M059J (cell line): ENCODE measurements at regions not wholly inside any gene's neighbourhood (a gene's known extent, or its start where the extent isn't known, plus 50 kb on each side); places are given as distances from the start of the nearest gene placed in this dataset.

Experiments
- DNase-seq: peaks from one replicate; pipeline ENCODE4 v3.0.0-alpha.2; 2012; ENCODE audit warnings: low read depth

DNA sequence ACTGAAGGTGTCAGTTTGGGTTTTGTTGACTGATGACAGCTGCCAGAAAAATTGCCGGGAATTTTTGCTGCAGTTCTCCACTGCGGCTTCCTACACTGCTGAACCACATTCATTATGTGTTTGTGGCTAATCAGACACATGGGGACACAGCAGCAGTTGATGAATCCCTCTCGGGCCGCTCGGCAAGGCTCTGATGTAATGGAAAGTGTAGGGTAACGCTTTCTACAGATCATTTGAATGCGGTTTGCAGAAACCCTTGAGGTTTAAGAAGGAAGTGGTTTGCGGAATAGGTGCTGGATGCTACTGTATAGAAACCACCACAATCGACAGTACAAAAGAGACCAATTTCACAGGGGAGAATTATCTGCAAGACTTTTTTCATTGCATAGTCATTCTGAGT, 138.7 kb upstream of the SASH1 start:
- peak; percentile 91 for DNase-seq

DNA sequence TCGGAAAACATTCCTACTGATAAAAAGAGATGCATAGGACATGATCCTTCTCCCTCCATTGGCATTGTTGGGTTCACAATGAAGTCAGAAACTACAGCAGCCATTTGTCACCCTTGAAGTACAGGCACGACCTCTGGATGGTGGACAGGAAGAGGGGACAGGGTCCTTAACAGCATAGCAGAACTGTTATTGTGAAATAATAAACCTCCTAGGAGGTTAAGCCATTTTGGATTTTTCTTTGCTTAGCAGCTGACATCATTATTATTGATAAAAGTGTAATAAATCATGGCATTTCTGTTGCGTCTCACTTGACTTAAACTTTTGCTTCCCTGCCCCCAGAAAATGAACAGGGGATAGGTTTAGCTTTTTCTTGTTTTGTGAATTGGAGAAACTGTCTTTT, 134.3 kb upstream of the SASH1 start:
- DNase-seq, result no peak

DNA sequence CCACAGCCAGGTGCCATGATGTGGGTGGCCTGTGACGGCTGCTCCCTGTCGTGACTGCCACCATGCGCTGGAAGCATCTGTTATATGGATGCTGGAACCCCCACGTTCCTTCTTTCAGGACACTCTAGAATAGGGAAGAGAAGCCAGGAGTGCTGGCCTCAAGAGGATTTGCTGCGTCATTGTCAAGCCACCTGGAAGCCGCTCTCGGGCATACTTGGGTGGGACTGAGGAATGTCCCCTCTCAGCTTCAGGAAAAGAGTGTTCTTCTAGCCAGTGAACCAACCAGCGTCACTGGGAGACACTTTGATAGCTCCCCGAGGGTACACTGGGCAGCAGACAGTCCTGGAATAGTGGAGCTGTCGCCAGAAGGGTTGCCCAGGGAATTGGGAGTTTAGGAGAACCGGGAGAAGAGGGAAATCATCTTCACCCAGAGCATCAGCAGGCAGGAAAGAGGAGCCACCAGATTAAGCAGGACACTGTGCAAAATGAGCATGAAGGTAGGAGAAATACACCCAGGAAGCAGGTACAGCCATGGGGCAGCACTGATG, 130.8 kb upstream of the SASH1 start:
- no peak for DNase-seq

DNA sequence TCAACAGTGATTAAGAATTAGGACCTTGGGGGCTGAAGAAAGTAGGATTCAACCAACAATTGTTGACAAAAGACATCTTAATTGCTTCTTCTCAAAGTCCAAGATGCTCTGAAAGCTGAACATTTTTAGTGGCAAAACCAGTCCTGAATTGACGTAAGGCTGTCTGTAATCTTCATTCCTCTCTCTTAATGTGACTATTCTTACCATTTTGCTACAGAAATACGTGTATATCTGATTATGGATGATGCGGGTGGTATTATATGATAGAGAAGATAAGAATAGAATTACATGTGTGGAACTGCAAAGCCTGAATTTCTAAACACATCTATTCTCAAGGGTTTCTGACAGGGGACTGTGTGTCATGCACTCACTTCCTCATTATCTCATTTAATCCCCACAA, 130.3 kb upstream of the SASH1 start:
- no peak for DNase-seq

DNA sequence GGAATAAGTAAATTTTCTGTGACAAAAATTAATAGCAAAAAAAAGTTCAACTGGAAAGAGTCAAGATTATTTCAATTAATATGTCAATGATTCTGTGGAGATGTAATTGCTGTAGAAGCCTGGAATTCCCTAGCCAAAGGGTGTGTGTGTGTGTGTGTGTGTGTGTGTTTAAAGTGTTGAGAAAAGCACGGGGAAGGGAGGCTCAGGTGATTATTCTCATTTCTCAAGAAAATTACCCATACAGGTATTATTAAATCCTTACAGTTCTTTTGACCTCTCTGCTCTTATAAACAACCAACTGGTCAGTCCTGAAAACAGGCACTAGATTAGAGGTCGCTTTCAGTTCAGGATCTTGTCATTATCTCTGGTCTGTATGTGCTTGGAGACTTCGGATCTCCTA, 129.3 kb upstream of the SASH1 start:
- DNase-seq, result no peak

DNA sequence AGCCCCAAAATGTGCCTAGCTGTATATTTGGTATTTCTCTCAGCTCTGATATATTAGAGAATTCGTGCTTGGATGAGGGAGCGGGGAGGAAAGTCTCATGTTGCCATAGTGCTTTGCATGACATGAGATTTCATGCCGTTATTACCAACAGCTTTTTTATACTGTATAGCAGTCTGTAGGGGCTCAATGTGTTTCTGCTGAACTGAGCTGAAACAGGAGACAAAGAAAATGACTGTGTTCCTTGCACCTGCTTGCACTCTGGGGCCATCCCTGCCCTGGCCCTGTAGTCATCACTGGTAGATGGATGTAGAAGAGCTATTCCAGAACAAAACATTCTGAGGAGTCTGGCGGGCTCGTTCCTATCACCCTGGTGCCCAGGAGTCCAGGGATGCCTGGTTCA, 128.0 kb upstream of the SASH1 start:
- DNase-seq, result no peak

DNA sequence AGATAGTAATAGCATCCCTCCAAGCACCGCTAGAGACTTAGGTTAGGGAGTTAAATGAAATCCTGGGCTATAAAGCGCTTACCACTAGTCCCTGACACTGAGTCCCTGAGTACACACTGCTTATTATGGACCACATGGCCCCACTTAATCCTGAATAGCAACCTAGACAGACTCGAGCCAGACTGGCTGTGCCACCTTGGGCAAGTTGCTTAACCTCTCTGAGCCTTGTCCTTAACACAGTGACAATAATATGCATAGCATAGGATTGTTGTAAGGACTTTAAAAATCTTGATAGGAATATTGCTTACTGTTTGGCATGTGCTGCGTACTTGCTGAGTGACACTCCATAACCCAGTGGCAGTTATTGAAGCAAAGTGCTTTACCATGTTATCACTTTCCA, 125.6 kb upstream of the SASH1 start:
- DNase-seq, result no peak

DNA sequence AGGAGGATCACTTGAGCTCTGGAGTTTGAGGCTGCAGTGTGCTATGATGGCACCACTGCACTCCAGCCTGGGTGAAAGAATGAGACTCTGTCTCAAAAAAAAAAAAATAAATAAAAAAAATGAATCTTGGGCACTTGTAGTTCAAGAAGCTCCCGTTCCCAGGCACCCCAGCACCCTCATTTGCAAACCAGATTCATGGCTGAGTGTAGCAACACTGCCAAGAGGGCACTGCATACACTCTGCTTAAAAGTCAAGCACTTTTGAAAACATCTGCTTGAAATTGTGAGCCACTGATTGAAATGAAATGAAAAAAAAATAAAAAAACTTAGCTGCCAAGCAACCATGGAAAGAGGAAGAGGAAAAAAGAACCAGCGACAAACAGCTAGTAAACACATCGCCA, 124.7 kb upstream of the SASH1 start:
- no peak for DNase-seq

DNA sequence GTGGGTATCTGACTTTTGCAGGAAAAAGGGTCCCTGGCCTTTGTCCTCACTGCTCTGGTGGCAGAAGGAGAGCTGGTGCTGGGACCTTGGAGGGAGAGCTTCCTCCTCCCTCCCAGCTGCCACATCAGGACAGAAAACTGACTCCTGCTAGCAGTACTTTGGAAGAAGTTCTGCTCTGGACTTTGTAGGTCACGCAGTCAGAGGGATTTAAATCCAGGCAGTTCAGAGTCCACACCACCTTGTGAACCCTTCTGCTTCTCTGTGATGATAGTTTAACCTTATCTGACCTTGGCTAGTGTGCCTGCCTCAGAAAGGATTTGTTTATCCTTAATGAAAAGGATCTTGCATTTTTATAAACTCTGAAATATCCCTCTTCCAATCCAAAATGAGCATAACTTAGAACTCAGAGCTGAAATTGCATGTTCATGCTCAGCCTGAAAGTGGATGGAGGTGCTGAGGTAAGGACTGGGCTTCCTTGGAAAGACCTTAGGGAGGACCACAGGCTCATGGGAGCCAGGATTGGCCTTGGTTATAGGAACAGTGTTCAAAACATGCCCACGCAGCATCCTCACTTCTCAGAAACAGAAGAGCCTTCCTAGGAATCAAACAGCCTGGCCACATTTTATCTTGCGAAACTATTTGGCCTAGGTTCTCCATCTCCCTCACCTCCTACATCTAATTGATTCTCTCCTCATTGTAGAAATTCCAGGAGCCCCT, 123.9 kb upstream of the SASH1 start:
- DNase-seq, result no peak

DNA sequence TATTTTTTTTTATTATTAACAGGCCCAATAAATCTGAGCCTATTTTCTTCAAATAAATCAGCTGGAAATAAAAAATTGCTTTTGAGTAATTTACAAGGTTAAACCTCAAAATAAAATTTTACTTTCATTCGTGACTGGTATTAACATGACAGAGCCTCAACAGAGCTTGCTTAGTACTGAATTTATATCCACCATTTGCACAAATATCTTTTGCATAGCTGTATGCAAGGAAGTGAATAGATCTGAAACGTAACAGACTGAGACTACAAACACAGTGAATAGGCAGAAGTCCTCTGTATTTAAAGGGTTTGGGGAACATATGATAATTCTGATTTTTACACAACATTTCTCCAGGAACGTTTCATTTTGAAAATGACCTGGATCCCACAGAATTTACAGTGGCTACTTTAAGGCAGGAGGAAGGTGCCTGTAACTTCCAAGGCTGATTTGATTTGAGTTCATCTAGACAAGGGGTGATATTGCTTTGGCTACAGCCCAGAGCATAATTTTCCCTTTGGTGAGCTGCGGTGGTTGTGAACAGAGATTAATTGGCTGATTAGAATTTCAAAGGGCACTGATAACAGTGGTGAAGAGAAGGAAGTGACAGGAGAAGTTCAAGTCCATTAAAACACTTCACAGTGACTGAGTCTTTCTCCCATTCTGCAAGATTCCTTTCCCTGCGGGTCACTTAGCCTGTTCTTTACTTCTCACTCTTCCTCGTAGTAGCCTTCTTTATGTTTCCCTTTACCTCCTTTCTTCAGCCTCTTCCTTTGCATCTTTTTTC, 121.2 kb upstream of the SASH1 start:
- peak; percentile 38 for DNase-seq

DNA sequence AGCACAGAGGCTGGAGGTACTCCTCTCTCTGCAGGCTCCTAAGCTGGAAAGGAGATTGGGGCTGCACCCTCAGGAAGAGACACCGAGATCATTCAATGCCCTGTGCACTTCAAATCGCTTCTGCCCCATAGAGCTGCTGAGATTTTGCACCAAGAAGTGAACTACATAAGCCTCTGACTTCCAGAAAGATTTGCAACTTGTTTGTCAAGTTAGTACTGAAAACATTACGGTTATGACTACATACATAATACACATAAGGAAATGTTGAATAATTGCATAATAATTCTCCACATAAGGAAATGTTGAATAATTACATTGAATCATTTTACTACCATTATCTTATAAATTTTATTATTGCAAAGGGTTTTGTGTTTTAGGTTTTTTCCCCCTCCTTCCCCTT, 120.3 kb upstream of the SASH1 start:
- no peak for DNase-seq

DNA sequence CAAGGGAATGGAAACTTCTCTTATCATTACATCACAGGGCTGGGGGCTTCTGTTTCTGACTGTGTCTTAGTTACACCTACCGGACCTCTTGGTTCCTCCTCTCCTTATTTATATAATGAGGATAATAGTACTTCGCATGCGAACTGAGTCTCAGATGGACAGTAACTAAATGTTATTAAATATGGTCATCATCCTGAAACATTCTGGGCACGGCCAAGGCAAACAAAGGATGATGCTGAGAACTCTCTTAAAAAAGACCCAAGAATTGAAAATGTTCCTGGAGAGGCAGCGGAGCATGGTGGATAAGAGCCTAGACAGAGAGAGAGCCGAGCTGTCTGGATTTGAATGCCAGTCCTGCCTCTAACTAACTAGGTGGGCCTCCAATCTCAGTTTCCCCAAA, 119.8 kb upstream of the SASH1 start:
- DNase-seq, result no peak

DNA sequence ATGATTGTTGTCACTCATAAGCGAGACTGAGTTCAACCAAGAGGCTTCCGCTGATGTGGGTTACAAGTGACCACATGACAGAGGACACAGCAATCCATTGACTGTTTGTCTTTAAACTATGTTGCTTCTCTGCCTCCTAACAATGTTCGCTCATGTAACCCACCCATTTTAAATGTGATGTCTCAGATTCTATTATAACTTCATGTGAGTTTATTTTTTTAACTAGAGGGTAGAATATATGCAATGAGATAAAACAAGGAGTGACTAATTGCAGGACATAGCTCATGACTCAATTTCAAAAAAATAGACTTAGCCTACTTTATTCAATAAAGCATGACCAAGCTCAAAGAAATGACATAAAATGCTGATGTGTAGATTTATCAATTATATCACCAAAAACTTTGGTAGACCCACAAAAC, 119.2 kb upstream of the SASH1 start:
- peak; percentile 60 for DNase-seq

DNA sequence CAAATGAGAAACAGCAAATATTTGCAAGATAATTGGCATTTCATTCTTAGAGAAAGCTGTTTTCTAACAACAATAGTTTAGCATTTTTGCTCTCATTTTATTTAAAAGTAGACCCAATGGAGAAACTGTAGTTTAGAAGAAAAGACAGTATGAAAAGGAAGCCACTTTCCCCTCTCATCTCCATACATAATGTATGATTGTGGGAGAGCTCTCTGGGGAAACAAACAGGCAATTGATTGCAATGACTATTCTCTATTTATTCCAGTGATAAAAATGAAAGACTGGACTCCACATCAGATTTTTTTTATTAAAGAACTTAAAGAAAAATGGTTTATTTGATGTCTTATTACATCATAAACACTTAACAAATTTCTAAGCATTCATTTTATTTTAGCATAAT, 116.8 kb upstream of the SASH1 start:
- DNase-seq, result no peak

DNA sequence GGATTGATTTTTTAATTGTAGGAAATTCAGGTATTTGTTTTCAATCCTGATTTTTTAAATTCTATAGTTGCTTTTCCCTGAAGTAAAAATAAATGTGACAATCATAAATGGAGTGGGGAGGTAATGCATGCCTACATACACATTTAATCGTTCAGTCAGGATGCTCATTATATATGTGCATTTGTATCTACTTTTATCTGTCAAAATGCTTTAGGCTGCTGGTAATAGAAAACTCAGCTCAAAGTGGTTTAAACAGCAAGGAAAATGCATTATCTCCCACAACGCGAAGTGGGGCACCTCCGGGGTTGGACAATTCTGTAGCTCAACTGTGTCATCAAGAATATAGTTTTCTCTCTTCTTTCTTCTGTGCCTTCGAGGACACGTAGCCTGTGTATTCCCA, 116.4 kb upstream of the SASH1 start:
- no peak for DNase-seq

DNA sequence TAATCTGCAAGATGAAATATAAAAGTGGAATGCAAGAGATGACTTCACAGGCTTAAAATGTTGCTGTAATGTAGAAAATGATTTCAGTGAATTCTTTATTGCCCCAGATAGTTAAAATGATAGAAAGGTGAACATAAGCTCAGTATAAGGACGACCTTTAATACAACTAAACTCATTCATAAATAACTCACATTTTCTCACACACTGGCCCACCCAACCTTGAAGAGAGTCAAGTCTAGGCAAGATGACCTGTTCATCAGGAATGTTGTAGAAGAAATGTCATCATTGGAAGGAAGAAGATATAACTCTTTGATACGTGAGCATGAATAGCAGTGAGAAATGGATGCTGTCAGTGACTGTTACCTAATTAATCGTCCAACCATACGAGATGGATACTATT, 111.1 kb upstream of the SASH1 start:
- DNase-seq, result peak; percentile 60

DNA sequence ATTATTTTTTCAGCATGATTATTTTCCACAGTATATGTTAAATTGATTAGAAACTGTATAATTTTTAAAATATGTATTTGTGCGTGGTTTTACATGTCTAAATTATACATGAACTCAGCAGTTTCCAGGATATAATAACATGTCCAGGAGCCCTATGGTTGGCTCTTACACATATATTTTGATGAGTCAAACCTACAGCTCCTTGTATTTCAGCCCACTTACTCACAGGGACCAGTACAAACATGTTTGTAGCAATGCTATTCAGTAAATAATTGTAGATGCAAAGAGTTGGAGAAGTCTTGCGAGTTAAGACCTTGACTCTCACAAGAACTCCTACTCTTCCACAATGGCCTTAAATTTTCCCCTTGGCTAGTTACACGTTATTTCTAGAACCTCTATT, 107.2 kb upstream of the SASH1 start:
- no peak for DNase-seq

DNA sequence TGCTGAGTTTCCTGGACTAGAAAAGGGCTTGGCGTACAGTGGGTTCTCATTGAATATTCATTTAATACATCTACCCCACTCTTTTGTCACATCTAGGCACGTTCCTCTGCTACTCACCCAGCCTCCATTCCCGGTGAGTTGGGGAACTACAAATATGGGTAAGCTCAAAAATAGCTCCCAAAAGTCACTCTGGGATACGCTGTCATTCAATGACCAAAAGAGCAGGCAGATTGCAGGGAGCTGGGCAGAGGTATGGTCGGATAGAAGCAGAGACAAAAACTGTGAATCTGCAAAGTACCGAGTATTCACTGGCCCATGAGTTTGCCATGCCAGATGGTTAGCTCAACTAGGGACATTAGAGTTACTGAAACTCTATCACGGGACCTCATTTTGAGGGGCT, 103.9 kb upstream of the SASH1 start:
- DNase-seq, result no peak

DNA sequence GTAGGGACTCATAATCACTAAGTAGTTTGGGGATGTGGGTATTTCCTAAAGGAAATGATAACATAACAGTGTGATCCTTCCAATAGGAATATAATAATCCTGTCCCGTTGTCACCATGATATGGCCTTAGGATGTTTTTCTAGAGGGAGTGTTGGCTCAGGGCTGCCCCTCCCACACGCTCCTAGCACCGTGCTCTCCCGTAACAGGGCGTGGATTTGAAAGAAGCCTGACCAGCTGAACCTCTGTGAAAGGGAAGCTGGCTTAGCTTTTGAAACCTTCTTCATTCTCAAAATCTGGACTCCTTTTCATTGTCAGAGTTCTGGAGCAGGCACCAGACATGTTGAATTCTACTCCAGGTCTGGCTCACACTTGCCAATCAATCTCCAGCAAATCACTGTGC, 103.4 kb upstream of the SASH1 start:
- DNase-seq, result no peak

DNA sequence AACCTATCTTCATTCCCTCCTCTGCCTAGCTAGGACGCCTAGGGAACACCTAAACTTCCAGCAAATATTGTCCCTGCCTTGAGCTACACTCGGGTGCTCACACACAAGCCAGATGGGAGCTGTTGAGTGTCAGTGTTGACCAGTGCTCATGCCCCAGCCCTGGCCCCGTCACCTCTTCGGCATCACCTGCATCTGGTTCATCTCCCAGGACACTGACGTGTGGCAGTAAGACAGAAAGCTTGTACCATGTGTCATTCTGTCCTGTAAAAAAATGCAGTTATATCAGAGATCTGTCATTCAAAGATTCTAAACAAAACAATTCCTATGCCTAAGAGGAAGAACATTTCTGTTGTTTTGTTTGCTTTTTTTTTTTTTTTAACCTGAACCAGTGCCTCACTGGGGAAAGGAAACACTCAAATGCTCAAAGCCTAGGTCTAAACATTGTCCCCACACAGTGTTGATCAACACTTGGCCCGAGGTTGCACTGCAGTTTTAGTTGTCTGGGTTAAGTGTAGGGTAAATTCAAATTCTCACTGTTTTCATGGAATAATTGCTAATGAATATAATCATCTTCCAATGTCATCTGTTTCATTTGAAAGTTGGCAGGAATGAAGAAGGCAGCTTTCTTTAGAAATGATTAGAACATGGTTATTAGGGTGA, 102.7 kb upstream of the SASH1 start:
- peak; percentile 13 for DNase-seq

DNA sequence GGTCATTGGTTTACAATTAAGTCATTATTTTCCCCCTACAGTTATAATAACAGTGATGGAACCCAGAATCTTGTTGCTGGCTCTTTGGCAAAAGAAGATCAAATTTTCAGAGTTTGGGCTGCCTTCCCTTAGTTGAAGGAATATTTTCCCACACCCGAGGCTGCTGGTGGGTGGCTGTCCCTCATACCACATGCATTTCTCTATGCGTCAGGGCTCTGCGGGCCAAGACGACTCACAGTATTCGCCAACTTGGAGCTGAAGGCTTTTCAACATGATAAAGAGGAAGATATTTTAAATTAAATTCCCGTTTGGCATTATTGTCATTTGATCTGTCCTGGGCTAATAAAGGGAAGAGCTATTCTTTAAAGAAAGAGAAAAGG, 102.2 kb upstream of the SASH1 start:
- peak; percentile 25 for DNase-seq

DNA sequence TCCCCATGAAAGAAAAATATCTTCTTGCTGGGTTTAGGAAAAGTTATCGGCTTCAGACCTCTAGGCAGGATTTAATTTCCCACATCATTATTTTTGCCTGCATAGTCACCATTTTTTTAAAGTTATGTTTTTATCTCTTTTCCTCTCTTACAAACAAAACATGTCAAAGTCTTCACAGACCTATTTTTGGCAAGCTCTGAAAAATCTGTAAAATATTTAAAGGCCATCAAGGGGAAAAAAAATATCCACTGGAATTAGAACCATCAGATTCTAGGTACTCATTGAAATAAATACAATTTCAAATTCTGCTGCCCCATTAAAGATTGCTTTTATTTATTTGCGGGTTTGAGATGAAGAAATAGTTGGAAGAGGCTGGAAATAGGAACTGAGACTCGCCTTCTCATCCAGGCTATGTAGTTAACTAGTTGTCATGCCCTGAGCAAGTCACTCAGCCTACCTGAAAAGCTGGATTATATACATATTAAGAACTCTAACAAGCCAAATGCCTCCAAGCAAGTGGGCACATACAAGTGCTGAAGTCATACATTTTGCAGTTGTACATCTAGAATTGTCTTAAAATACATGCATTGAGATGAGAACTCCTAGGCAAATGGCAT, 101.7 kb upstream of the SASH1 start:
- no peak for DNase-seq
